GM18517 (cell line): ENCODE measurements at regions not wholly inside any gene's neighbourhood (a gene's known extent, or its start where the extent isn't known, plus 50 kb on each side); places are given as distances from the start of the nearest gene placed in this dataset.

ENCODE experiments used
- ATAC-seq: cut with Tn5 transposase; IDR thresholded peaks from one replicate; pipeline ENCODE4 v1.9.1; 2021; ENCODE audit warnings: mild to moderate bottlenecking, moderate library complexity; ENCODE audit not compliant: unreplicated experiment

DNA sequence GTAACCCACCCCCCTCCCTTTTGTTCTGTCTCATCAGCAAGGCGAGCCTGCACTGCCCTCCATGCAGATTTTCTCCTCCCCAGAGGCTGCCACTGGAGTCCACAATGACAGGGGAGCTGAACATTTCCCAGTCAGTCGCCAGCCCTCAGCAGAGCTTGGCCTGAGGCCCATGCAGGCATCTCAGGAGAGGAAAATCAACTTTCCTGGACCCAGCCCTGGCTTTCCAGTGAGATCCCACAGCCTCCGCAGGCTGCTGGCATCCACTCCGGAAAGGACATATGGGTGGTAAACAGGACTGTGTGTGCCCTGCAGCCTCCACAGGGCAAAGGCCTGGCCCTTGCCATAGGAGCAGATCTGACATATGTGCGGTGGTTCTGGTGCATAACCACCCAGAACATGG is 253.8 kb downstream of the TNS1 start:
- no peak for ATAC-seq

DNA sequence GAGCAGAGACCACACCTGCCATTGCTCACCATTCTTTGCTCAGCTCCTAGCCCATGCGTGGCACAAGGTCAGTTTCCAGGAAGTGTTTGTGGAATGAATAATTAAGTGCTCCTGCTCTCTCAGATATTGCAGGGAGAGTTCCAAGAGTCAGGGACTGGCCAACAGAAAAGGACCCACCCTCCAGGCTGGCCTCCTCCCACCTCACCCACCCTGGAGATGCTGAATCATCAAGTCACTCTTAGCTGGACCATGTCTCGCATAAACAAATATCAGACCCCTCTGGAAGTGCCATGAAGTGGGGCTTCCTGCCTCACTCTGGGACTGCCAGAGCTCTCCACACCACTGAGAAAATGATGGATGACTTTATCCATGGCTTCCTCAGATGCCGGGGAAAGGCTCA is 256.0 kb downstream of the TNS1 start:
- no peak for ATAC-seq

DNA sequence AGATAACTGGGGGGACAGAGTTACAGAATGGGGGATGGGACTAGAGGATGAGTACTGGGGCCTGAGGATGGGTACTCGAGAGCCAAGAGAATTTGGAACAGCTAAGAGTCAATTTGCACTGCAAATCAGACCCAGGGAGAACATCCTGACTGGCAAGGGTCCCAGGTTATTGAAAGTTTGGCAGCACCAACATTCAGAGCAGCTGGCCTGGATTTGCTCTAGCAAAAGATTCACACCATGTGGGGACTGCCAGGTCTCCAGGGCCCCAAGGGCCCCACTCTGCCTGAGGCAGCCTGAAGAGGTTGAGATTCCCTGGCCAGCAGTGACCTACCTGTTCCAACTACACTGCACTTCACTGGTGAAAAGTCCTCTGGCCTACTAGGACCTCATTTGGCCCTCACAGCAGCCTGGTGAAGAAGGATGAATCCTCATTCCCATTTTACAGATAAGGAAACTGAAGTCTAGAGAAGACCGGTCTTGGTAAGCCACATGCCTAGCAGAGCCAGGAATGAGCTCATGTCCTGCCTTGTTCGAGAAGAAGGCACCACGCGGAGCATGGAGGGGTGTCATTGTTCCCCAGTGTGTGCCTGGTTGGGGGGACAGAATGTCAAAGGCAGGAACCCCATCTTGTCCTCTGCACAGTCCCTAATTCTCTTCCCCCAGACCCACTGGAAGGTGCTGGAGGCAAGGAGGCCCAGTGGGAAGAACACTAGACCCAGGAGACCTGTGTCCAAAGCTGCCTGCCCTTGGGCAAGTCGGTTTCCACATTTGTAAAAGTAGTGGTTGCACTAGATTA is 258.6 kb downstream of the TNS1 start:
- no peak for ATAC-seq

DNA sequence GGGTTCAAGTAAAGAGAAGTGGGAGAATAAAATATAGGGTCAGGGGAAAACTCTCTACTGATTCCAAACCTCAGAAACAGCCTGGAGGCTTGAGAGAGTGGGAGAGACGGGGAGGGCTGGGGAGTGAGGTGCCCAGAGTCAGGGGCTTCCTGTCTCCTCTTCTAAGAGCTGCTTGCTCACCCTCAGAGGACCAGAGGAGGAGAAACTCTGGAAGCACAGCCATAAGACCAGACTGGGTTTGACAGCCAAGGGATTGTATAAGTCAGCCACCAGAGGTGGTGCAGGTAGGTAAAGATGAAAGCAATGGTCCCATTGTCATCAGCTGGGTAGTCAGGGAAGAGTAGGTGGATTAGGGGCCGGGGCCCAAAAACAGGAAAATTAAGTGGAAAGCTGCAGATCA is 259.4 kb downstream of the TNS1 start:
- no peak for ATAC-seq

DNA sequence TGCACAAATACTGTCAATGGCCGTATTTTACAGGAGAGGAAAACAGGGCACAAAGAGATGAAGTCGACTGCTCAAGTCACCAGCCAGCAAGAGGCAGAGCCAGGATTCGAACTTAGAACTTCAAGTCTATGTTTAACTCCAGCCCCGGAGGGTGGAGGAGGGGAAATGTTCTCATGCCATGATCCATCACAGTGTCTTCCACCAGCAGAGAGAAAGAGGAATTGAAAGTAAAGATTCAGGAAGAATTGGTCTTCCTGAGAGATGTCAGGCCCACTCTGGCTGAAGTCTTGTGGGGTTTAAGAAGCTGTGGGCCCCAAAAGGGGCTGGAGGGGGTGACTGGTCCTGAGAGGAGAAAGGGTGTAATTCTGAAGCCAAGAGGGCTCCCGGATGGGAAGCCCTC is 260.0 kb downstream of the TNS1 start:
- ATAC-seq: no peak

DNA sequence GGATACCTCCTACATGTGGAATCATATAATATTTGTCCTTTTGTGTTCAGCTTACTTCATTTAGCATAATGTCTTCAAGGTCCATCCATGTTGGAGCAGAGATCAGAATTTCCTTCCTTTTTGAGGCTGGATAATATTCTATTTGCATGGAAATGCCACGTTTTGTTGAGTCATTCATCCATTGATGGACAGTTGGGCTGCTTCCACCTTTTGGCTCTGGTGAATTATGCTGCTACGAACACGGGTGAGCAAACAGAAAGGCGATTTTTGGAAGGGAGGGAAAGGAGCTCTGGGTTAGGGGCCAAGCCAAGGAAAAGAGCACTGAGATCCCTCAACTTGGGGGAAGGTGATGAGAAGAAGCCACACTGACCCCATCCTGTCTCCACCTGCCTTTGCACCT is 260.5 kb downstream of the TNS1 start:
- no peak for ATAC-seq

DNA sequence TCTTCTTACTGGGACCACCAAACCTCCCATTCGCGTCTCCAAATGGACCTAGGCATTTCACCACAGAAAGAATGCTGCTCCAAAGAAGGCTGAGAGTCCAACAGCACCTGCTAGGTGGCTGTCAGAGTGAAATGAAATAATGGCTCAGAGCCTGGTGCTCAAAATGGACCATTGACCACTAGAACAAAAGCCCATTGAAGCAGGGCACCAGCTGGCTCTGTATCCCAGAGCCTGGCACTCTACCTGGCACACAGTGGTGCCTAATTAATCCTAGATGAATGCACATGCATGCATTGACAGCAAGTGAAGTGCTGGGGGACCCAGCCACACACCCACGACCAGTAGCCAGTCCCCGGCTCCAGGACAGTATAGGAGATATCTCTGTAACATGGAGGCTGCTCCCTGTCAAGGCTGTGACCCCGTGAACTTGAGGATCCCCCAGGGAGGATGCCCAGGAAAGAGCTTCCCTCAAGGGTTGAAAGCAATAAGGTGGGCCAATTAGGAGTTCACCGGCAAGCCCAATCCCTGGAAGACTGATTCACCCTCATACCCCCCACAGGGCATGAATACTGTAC is 261.3 kb downstream of the TNS1 start:
- no peak for ATAC-seq

DNA sequence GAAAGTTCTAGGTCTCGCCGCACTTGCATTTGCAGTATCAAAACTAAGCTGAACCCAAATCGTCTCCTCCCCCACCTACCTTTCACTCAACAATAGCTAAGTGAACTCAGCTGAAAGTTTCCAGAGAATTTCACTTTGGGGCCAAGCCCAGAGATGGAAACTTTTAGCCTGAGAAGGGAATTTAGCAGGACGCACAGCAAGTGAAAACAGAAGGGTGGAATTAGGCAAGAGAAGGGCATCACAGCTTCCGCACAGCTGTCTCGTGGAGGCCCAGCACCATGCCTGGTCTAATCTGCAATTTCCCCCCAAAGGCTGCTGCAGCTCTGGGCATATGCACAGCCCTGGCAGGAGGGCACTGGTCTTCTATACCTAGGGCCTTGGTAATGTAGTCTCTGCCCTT is 262.0 kb downstream of the TNS1 start:
- ATAC-seq: no peak

DNA sequence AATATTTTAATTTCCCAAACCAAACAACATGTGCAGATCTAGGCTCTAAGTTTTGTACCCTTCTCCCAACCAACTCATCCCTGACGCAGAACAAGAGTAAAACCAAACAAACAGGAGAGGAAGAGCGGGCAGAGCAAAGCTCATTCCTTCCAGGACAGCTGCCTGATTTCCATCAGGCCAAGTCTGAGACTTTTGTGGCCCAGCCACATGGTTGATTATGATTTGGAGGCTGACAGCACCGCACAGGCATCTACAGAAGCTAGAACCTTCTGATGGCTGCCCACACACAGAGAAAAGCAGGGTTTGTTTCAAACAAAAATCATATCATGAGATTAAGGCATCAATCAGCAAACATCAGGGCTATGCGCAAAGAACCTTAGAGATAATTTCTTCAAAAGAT is 262.6 kb downstream of the TNS1 start:
- ATAC-seq: no peak

DNA sequence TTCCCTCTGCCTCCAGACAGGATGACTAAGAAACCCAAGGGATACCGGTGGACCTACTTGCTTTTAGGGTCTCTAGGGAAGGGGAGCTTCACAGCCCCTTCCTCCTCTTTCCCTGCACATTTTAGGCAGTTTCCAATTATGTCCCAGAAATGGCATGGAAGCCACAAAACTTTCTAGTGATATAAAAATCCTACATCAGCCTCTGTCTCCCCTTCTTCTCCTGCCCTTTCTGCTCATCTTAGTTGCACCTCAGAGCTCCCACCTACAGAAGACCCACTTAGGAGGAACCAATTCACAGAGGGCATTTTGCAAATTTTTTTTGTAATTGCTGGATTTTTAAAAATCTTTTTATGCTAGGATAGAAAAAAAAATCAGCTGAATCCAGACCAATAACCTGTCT is 263.1 kb downstream of the TNS1 start:
- ATAC-seq: no peak

DNA sequence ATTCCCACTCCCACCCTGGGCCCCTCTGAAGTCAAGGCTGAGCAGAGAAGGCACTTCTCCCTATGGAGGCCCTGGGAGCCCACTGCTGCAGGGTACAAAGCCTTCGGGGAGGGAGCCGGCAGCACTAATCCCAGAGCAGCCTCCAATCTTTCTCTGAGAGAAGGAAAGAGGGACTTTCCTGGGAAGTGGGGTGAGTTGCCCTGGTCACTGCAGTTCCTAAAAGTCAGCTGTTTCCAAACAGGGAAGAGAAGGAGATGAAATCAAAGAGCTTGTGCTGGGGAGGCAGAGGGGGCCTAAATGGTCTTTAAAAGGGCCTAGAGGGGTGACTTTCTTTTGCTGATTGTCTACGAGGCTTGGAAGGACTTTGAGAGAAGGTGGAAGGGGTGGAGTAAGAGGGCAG is 264.7 kb downstream of the TNS1 start:
- no peak for ATAC-seq

DNA sequence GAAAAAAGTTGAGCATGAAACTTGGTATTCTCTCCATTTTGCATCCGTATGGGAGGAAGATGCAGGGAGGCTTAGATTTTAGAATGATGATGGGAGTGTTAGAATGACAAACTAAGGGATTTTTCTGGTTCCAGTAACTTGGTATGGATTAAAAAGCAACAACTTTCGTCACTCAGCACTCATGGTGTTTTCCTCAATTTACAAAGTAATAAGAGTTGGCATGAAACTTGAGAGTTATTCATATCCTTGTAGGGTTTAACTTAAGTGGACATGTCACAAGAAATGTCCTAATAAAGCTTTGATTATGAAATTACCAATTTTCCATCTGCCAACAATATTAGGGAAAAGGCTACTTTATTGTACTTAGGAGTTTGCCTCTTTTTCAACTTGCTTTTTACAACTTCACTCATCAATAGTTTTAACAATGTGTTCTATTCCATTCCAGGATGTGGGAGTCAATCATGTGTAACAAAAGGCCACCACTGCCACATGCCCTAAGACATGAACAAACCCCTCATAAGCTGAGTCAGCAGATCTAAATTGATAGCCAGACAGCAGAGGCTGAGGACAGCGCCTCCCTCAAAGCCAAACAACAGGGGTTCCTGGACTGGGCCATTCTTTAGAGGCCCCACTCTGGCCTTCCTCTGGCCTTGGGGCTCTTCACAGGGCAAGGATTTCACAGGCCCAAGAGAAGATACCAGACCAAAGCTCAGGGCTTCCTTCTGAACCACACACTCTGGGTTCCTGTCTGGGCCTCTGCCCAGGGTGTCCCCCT is 265.8 kb downstream of the TNS1 start:
- ATAC-seq: no peak

DNA sequence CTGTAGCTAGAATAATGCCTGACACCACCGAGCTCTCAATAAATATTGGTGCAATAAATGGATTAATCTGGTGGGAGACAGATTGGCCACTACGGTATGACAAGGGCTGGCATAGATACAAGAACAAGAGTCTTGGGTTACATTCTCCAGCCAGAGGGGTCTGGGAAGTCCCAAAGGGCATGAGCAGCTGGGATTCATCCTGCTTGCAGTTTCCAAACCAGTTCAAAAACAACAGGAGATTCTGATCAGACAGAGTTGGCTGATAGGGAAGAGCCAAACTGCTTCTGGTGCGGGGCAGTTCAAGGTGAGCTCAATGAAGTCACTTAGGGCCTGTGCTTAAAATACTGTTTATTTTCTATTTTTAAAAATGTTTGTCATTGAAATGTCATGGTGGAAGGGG is 266.9 kb downstream of the TNS1 start:
- ATAC-seq: no peak

DNA sequence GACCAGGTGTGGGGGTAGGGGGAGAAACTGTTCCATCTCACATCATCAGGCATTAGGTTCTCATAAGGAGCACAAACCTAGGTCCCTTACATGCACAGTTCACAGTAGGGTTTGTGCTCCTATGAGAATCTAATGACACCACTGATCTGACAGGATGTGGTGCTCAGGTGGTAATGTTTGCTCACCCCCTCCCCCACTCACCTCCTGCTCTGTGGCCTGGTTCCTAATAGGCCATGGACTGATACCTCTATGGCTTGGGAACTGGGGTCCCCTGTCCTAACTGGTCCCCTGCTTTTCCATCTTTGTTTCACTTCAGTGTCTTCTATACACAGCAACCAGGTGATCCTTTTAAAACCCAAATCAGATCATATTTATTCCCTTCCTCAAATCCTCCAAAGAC is 267.8 kb downstream of the TNS1 start:
- no peak for ATAC-seq

DNA sequence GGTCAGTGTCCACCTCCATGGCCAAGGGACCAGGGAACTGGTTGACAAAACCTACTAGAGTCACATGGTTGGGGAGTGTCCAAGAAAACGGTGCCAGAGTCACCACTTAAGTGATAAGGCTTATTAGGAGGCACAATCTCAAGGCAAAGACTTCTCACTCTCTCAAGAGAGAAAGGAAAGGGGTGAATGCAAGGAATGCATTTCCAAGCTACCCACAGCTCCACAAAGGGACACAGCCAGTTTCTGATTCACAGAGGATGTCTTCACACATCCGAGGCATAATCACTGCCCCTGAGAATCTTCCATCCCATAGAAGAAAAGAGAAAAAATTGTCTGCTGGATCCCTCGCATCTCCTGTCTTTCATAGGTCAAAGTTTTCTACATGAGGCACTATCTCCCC is 269.3 kb downstream of the TNS1 start:
- no peak for ATAC-seq

DNA sequence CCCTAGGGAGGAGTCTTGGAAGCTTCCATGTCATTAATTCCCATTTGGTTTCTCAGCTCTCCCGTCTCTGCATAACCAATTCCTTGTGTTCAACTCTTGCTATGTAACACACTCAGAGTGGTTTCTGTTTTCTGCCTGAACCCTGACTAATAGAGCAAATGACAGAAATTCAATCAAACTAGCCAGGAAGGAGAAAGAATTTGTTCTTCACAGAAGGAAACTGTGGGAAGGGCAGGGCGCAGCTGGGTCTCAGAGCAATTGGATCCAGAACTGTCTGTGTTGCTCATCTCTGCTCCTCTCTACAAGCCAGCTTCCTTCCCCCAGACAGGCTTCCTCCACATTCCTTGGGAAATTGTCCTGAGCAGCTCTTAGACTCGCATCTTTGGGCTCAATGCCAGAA is 269.8 kb downstream of the TNS1 start:
- no peak for ATAC-seq

DNA sequence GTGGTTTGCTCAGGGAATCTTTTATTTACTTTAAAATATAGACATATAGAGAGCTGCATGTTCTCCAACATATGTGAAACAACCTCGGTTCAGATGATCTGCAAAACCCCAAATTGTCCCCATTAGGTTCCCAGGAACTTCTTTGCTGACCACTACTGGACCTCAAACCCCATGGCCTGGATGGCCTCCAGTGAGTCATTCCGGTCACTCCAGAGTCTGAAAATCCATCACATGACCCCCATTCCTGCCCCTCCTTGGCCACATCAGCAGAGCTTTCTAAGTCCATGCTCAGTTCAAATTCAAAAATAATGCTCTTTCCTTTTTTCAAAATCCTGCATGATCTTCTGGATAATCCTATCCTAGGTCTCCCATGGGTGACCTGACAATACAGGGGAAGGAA is 271.0 kb downstream of the TNS1 start:
- ATAC-seq: no peak

DNA sequence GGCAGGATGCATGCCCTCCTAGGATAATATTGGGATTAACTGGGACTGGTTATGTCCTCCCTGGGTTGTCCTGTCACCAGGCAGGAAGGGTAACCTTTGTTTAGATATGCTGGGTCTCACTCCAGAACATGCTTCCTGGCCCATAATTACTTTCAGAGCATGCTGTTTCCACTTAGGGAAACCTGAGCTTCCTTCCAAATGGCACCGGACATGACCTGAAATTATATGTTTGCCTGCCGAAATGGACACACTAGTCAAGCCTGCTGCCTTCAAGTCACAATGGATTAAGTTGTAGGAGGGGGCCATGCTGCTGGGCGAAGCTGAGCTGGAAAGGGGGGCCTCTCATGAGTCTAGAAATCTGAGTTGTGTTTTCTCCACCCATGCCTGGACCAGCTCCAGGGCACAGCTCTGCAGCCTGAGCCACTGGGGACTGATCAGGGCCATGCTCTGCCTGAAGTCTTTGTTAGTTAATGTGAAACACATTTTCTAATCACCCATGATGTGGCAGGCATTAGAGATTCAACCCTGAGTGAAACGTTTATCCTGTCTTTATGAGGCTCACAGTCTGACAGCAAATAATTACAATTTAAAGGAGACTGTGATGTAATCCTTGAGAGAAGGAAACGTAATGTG is 273.3 kb downstream of the TNS1 start:
- ATAC-seq: no peak

DNA sequence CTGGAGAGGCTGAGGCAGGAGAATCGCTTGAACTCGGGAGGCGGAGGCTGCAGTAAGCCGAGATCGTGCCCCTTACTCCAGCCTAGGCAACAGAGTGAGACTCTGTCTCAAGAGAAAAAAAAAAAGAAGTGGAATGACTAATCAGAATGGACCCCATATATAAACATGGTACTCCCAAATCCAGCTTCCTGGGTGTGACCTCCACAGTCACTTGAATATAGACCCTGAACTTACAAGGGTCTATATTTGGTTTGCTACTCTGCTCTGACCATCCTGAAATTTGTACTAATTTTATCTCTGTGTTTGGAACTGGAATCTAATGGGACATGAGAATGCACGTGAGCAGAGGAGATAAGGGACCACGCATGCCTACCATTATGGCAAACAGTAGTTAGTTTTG is 275.0 kb downstream of the TNS1 start:
- ATAC-seq: no peak

DNA sequence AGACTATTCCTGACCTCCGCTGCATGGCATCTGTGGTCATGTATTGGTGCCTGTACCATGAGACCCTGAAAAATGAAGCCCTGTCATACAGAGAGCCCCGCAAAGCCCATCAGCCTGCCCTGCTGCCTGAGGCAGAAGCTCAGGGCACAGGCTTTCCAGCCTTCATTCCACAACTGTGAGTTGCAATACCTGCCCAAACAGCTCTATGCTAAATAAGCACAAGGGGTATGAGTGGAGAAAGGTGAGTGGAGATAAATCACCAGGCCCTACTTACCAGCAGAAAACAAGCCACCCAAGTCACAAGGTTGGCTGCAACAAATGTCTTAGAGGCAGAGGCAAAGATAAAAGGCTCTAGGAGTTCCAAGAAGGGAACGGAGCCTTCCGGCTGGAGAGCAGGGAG is 277.4 kb downstream of the TNS1 start:
- ATAC-seq: no peak

DNA sequence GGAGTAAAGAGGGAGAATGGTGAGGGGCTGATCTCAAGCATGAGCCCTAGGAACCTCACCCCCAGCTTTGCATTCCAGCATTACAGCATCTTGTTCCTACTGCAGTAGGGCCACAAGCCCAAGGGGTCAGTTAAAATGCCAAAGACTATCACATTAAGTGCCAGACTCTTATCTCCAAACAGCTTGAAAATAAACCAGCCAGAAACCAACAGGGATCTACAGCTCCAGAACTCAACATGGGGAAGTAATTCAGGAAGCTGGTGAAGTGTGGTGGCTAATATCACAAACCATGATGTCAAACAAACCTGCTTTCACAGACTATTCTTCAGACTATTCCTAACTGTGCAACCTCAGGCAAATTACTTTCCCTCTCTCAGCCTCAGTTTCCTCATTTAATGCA is 278.3 kb downstream of the TNS1 start:
- no peak for ATAC-seq

DNA sequence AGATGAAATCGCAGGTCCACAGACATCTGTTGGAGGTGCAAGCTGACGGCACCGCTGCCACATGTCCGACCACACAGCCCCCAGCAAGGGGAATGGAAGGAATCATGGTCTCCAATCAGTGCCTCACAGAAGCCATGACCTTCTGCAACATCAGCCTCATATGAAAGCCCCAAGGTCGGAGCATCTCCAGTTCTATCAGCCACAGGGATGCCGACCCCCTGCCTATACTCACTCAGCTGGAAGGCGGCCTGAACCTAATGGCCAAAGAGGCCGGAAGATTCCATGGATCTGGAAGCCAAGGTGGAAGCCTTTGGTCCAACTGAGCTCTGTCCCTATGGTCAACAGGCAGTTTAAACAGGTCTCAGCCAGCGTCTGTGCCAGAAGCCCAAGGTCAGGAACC is 278.8 kb downstream of the TNS1 start:
- no peak for ATAC-seq
